ENCODE measurements at regions not wholly inside any gene's neighbourhood (a gene's known extent, or its start where the extent isn't known, plus 50 kb on each side); places are given as distances from the start of the nearest gene placed in this dataset.

DNA sequence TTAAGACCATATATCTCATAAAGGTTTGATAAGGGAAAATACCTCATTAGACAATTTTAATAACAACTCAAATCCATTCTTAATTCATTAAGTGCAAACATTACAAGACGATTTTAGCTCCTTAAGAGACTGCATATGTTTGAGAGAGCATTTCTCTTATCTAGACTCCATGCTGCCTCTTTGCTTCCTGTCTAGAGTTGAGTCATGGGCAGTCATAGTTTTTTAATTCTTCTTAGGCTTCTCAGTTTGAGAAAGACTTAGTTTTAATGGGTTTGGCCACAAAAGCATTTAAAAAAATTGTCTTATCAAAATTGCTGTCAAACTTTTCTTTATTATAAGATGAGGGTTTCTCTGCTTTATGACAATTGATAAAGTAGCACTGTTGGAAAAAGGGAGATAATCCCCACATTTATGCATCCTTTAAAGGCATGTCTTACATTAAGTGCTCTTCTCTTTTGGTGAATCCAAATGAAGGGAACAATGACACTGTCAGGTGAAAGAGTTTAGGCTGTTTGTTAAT lies 713.4 kb downstream of the PCDH18 start:
- Histone ChIP-seq H3K27ac (ENCODE audit: low read length) (no peak overlapping the region), H3K9me3 (ENCODE audit: control insufficient read depth, low read depth, low read length) (no peaks in the 10 kb centered on the region), H3K4me3 (ENCODE audit: low read length) (no peak overlapping the region), H3K36me3 (ENCODE audit: control insufficient read depth, low read depth, low read length) (no peaks in the 10 kb centered on the region), H3K27me3 (ENCODE audit: control insufficient read depth, insufficient read depth, low read length) (no peaks in the 10 kb centered on the region), H3K9ac (ENCODE audit: low read length) (no peak overlapping the region), H3K4me1 (ENCODE audit: control insufficient read depth, low read depth, low read length) (no peaks in the 10 kb centered on the region)

DNA sequence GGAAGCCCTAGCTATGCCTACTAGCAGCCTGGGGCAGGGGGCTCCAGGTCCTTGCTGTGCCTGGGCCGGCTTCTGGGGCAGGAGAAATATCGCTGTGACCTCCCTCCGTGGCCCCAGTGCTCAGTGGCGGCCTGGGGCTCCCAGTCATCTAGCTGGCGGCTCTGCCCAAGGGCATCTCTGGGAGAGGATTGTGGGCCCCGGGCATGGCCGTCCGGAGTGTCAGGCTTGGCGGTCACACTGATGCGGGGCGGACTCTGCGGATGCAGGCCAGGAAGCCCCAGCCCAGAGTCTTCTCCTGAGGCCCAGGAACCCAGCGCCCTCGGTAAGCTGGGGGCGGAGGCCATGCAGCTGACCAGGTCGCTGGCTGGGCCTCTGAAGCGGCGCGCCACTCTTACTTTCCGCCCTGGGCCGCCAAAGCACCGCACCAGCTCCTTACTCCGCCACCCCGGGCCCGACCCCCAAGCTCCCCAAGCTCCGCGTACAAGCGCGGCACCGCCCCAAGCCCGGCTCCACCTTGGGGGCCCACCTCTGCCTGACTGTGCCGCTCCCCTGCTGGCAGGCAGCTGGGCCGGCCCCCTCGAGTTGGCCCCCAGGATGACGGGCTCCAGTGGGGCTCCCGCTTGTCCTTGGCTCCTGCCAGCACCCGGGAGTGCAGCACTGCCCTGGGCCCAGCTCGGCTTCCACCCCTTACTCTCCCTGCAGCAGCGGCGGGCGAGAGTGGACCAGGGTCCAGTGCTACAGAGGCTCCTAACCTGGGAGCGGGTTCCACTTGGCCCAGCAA lies 720.0 kb downstream of the PCDH18 start:
- Histone ChIP-seq H3K9ac (ENCODE audit: low read length) (no peak overlapping the region), H3K4me1 (ENCODE audit: control insufficient read depth, low read depth, low read length) (no peaks in the 10 kb centered on the region), H3K27ac (ENCODE audit: low read length) (no peak overlapping the region), H3K36me3 (ENCODE audit: control insufficient read depth, low read depth, low read length) (no peaks in the 10 kb centered on the region), H3K27me3 (ENCODE audit: control insufficient read depth, insufficient read depth, low read length) (no peaks in the 10 kb centered on the region), H3K9me3 (ENCODE audit: control insufficient read depth, low read depth, low read length) (no peaks in the 10 kb centered on the region), H3K4me3 (ENCODE audit: low read length) (no peak overlapping the region)

DNA sequence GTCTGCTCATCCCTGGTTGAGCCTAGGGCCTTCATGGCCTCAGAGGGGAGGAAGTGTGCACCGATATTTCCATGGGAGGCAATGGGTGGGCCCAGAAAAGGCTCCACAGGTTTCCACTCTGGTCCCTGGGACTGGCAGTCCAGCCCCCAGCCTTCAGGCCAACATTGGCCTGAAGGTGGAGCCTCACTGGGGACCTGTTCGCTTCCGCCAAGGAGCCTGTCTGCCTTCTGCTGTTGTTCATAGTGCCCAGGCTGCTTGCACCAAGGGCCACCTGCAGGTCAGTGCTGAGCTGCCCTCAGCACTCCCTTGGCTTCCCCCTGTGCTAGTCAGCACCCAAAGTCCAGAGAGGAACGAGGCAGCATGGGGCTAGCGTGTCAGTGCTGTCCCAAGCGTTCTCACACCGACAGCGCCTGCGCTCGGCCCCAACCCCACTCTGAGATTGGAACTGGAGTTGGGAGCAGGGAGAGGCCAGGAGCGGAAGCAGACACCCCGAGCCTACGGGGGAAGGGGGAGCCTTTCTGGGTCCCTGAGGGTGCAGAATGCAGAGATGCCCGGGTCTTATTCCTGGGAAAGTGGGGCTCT lies 720.7 kb downstream of the PCDH18 start:
- Histone ChIP-seq H3K9me3 (ENCODE audit: control insufficient read depth, low read depth, low read length) (peaks cover 4% of the 10 kb centered on the region), H3K9ac (ENCODE audit: low read length) (no peak overlapping the region), H3K27me3 (ENCODE audit: control insufficient read depth, insufficient read depth, low read length) (no peaks in the 10 kb centered on the region), H3K4me3 (ENCODE audit: low read length) (no peak overlapping the region), H3K27ac (ENCODE audit: low read length) (no peak overlapping the region), H3K36me3 (ENCODE audit: control insufficient read depth, low read depth, low read length) (no peaks in the 10 kb centered on the region), H3K4me1 (ENCODE audit: control insufficient read depth, low read depth, low read length) (no peaks in the 10 kb centered on the region)

DNA sequence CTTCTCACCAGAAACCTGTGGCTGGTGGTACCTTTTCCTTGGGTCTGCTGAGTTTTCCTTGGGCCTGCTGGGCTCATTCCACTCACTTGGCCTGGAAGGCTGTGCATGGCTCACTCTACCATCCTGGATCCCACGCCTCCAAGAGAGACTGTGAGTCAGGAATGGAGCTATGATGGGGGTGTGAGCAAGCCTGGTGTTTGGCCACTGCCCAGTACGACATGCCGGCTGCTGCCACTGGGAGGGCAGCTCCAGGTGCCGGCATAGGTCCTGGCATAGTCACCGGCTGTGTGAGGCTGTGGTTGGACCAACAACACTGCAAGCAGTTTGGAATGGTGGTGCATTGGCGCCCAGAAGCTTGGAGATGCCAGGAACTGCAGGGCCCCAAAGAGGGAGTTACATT lies 721.7 kb downstream of the PCDH18 start:
- Histone ChIP-seq H3K27me3 (ENCODE audit: control insufficient read depth, insufficient read depth, low read length) (no peaks in the 10 kb centered on the region), H3K9me3 (ENCODE audit: control insufficient read depth, low read depth, low read length) (peaks cover 12% of the 10 kb centered on the region), H3K27ac (ENCODE audit: low read length) (no peak overlapping the region), H3K36me3 (ENCODE audit: control insufficient read depth, low read depth, low read length) (no peaks in the 10 kb centered on the region), H3K4me3 (ENCODE audit: low read length) (no peak overlapping the region), H3K9ac (ENCODE audit: low read length) (no peak overlapping the region), H3K4me1 (ENCODE audit: control insufficient read depth, low read depth, low read length) (no peaks in the 10 kb centered on the region)

DNA sequence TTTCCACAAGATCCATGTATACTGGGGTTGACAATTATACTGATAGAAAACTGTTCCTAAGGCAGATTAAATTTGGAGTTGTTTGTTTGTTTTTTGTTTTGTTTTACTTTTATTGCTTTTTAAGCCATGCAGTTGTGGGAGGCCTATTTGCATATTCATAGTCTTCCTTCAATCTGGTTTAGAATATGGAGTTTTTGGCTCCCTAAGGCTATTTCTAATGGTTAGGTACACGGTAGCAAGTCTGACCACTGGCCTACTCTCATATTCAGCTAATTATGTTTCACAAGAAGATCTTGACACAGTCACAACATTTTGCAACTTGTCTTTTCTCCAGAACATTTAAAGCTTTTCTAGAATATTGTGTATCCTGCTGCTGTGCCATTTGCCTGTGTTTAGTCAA lies 725.5 kb downstream of the PCDH18 start:
- H3K4me3 ChIP-seq (ENCODE audit: low read length), result no peak overlapping the region
- no peaks in the 10 kb centered on the region for H3K36me3 ChIP-seq (ENCODE audit: control insufficient read depth, low read depth, low read length)
- no peak overlapping the region for H3K9ac ChIP-seq (ENCODE audit: low read length)
- no peaks in the 10 kb centered on the region for H3K27me3 ChIP-seq (ENCODE audit: control insufficient read depth, insufficient read depth, low read length)
- H3K4me1 ChIP-seq (ENCODE audit: control insufficient read depth, low read depth, low read length), result peaks cover 13% of the 10 kb centered on the region
- peaks cover 15% of the 10 kb centered on the region for H3K9me3 ChIP-seq (ENCODE audit: control insufficient read depth, low read depth, low read length)
- H3K27ac ChIP-seq (ENCODE audit: low read length), result no peak overlapping the region

DNA sequence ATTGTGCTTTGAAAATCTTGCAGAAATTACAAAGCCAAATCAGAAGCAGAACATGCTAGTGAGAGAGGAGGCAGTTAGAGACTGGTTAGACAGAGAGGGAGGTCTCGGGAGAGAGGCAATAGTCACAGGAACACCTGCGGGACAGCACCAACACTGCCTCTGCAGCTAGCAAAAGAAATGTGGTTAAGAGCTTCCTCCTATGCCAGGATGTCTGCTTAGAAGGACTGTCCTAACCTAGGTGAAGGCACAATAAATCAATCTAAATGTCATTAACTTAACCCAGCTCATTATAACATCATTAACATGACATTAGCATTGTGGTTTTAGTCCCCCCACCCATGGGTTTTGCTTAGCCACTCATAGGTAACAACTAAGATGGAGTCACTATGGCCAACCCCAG lies 726.7 kb downstream of the PCDH18 start:
- Histone ChIP-seq H3K36me3 (ENCODE audit: control insufficient read depth, low read depth, low read length) (no peaks in the 10 kb centered on the region), H3K27me3 (ENCODE audit: control insufficient read depth, insufficient read depth, low read length) (no peaks in the 10 kb centered on the region), H3K4me3 (ENCODE audit: low read length) (no peak overlapping the region), H3K9me3 (ENCODE audit: control insufficient read depth, low read depth, low read length) (peaks cover 15% of the 10 kb centered on the region), H3K4me1 (ENCODE audit: control insufficient read depth, low read depth, low read length) (peaks cover 16% of the 10 kb centered on the region), H3K27ac (ENCODE audit: low read length) (no peak overlapping the region), H3K9ac (ENCODE audit: low read length) (no peak overlapping the region)

DNA sequence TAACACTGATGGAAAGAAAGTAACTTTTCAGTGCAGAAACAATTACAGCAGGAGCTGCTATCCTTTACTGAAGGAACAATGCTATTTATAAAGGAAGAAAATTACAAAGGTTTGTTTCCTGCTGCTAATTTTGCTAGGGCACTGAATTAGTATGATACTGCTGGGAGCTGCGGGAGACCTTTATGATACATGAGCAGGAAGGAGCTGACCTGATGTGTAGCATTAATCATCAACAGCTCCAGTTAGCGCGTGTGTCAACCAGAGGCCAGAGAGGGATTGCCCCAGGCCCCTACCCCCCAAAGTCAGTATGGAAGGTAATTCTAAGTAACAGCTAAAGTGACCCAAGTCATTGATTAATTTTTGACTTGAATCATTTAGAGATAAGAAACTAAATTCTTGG lies 728.9 kb downstream of the PCDH18 start:
- no peak overlapping the region for H3K27ac ChIP-seq (ENCODE audit: low read length)

DNA sequence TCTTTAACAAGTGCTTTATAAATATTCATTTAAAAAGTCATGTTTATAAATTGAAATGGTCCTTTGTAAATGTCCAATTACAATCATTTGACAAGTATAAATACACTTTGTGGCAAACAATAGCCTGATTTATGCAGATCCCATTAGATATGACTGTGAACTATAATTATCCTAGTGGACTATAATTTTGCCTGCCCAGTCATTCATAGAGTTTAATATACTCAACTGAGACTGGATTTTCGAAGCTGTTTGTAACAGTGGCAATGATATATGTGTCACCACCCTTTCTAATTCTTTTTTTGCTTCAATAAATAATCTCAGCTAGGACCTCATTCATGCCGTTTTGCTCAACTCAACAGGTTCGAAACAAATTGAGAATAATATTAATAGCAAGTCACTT lies 732.0 kb downstream of the PCDH18 start:
- no peaks in the 10 kb centered on the region for H3K36me3 ChIP-seq (ENCODE audit: control insufficient read depth, low read depth, low read length)
- H3K9ac ChIP-seq (ENCODE audit: low read length), result no peak overlapping the region
- no peaks in the 10 kb centered on the region for H3K27me3 ChIP-seq (ENCODE audit: control insufficient read depth, insufficient read depth, low read length)
- no peak overlapping the region for H3K4me3 ChIP-seq (ENCODE audit: low read length)
- H3K27ac ChIP-seq (ENCODE audit: low read length), result no peak overlapping the region
- H3K4me1 ChIP-seq (ENCODE audit: control insufficient read depth, low read depth, low read length), result peaks cover 35% of the 10 kb centered on the region
- H3K9me3 ChIP-seq (ENCODE audit: control insufficient read depth, low read depth, low read length), result no peaks in the 10 kb centered on the region

More for the DNA sequence above, 728.9 kb downstream of the PCDH18 start:
- Histone ChIP-seq H3K27me3 (ENCODE audit: control insufficient read depth, insufficient read depth, low read length) (no peaks in the 10 kb centered on the region), H3K36me3 (ENCODE audit: control insufficient read depth, low read depth, low read length) (no peaks in the 10 kb centered on the region), H3K9ac (ENCODE audit: low read length) (peak overlapping the region; percentile 25), H3K4me3 (ENCODE audit: low read length) (no peak overlapping the region), H3K9me3 (ENCODE audit: control insufficient read depth, low read depth, low read length) (peaks cover 15% of the 10 kb centered on the region), H3K4me1 (ENCODE audit: control insufficient read depth, low read depth, low read length) (peaks cover 18% of the 10 kb centered on the region)

DNA sequence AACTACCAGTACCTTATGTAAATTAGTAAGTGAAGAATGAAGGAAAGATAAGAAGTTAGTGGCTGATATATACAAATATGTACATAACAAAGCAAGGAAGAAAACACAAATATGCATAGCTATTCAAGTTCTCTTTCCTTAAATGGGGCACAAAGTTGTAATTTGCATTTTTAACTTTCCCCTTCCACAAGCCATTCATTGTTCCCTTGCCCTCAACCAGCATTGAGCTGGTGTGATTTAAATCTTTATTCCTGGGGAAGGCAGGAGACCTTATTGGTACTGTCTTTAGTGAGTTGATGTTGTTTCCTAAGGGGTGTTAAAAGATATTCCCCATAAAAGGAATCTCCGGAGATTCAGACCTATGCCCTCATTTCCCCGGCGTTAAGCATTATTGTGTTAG lies 735.3 kb downstream of the PCDH18 start:
- peak overlapping the region; percentile 54 for H3K27ac ChIP-seq (ENCODE audit: low read length)
- no peaks in the 10 kb centered on the region for H3K27me3 ChIP-seq (ENCODE audit: control insufficient read depth, insufficient read depth, low read length)
- H3K4me3 ChIP-seq (ENCODE audit: low read length), result no peak overlapping the region
- no peaks in the 10 kb centered on the region for H3K36me3 ChIP-seq (ENCODE audit: control insufficient read depth, low read depth, low read length)
- no peak overlapping the region for H3K9ac ChIP-seq (ENCODE audit: low read length)
- H3K4me1 ChIP-seq (ENCODE audit: control insufficient read depth, low read depth, low read length), result peaks cover 26% of the 10 kb centered on the region
- H3K9me3 ChIP-seq (ENCODE audit: control insufficient read depth, low read depth, low read length), result no peaks in the 10 kb centered on the region

DNA sequence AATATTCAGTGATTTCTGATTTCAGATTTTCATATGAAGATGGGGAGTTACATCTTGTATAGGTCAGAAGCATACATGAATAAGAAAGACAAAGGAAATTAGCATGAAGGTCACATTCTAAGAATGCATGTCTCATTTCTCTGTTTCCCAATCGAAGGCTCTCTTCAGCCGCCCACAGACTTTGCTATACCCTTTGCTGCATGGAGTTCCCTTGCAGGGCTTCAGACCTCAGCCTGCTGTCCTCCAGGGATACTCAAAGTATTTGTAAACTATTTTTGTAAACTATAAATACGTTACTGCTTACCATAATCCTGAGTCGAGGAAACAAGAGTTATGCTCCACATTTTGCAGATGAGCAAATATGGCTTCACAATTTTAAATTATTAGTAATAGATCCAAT lies 738.4 kb downstream of the PCDH18 start:
- Histone ChIP-seq H3K9ac (ENCODE audit: low read length) (no peak overlapping the region), H3K27ac (ENCODE audit: low read length) (no peak overlapping the region), H3K36me3 (ENCODE audit: control insufficient read depth, low read depth, low read length) (no peaks in the 10 kb centered on the region), H3K9me3 (ENCODE audit: control insufficient read depth, low read depth, low read length) (no peaks in the 10 kb centered on the region), H3K4me3 (ENCODE audit: low read length) (no peak overlapping the region), H3K27me3 (ENCODE audit: control insufficient read depth, insufficient read depth, low read length) (no peaks in the 10 kb centered on the region), H3K4me1 (ENCODE audit: control insufficient read depth, low read depth, low read length) (peaks cover 27% of the 10 kb centered on the region)

DNA sequence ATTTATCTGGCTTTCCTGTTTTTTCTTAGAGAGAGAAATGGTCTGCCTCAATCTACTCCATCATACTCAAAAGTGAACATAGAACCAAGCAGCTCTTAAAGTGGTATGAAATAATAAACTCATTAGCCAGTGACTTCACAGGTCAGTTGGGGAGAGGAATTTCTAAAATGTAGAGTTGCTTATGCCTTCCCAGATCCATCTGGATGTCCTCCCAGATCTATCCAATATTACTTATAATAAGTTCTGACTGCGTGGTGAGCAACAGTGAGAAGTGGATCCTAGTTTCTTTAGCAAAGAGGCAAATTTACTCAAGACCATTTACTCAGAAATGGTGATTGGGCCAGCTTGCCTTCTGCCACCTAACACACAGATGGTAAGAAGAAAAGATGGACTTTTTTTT lies 748.0 kb downstream of the PCDH18 start:
- Histone ChIP-seq H3K27ac (ENCODE audit: low read length) (no peak overlapping the region), H3K27me3 (ENCODE audit: control insufficient read depth, insufficient read depth, low read length) (no peaks in the 10 kb centered on the region), H3K9me3 (ENCODE audit: control insufficient read depth, low read depth, low read length) (no peaks in the 10 kb centered on the region), H3K4me3 (ENCODE audit: low read length) (no peak overlapping the region), H3K36me3 (ENCODE audit: control insufficient read depth, low read depth, low read length) (no peaks in the 10 kb centered on the region), H3K9ac (ENCODE audit: low read length) (no peak overlapping the region), H3K4me1 (ENCODE audit: control insufficient read depth, low read depth, low read length) (peaks cover 6% of the 10 kb centered on the region)

DNA sequence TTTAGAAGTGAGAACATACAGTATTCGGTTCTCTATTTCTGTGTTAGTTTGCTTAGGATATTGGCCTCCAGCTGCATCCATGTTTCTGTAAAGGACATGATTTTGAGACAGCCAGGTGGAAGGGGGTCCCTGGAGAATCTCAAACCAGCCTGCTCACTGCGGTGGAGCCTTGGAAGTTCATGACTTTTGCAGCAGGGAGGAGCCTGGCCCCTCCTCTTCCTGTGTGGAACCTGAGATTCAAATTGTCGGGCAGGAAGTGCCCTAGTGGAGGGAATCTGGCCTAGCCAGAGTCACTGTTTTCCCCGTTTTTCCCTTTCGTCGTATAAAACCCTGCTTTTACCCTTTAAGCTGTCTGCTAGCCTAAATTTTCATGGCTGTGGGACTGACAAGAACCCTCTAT lies 762.6 kb downstream of the PCDH18 start:
- Histone ChIP-seq H3K9ac (ENCODE audit: low read length) (no peak overlapping the region), H3K4me1 (ENCODE audit: control insufficient read depth, low read depth, low read length) (no peaks in the 10 kb centered on the region)

More for the DNA sequence above, 762.6 kb downstream of the PCDH18 start:
- Histone ChIP-seq H3K36me3 (ENCODE audit: control insufficient read depth, low read depth, low read length) (no peaks in the 10 kb centered on the region), H3K9me3 (ENCODE audit: control insufficient read depth, low read depth, low read length) (no peaks in the 10 kb centered on the region), H3K27ac (ENCODE audit: low read length) (no peak overlapping the region), H3K4me3 (ENCODE audit: low read length) (no peak overlapping the region), H3K27me3 (ENCODE audit: control insufficient read depth, insufficient read depth, low read length) (no peaks in the 10 kb centered on the region)
